ENCODE measurements at regions not wholly inside any gene's neighbourhood (a gene's known extent, or its start where the extent isn't known, plus 50 kb on each side); places are given as distances from the start of the nearest gene placed in this dataset.
"Not testable (repeated sequence)": the region's sequence is repeated elsewhere in the genome, so short reads cannot be mapped to it uniquely, and the experiment has no call there.

DNA sequence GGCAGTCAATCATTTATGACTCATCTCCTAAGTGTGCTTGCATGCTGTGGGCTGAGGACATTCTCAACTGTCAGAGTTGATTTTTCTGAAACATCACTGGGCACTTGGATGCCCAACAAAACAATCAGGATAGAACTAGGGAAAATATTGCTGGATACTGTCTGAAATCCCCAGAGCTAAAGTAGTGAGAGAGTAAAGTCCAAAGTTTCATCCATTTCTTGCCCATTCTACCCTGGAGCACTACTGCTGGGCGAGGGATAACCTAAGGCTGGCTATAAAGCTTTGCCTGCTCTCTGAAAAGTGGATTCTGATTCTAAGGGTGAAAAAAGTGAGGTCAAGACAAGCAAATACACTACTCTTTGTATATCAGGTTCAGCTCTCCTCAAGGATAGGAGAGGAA is 279.6 kb upstream of the EDA2R start:
- no peak for DNase-seq
- intact Hi-C loops (cut with DNase I) = no loop called here

DNA sequence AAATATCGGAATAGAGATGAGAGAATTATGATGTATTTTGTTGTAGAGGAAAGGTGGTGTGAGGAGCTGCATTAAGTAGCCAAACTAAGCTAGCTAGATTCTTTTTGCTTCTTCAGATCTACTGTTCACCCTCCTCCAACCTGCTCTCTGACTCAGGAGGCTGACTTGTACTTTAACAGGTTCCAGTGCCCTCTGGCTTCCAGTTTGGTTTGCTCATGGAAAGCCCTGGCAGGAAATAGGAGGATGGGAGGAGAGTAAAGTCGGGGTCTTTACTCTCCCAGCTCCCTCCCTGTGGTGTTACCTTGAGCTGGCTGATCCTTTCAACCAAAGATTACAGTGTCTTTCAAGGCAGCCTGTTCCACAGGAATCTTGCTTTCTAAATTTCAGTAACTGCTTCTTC is 277.0 kb upstream of the EDA2R start:
- no peak for DNase-seq
- intact Hi-C loops (cut with DNase I) = no loop called here

DNA sequence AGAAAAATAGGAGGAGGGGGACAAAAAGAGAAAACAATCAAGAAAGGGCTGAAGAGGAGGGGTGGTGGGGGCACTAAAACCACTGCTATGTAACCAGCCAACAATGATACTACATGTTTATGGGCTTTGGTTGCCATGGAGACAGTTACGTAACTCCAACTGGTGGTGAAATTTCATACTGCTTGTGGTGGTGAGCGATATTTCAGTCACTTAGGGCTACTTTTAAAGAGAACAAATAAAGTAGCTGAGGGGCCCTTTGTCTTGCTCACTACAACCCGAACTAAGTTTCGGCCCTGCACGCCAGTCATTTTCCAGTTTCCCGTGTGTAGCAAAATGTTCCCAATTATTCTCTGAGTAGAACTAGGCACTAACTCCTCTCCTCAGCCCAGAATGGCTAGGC is 275.2 kb upstream of the EDA2R start:
- intact Hi-C loops (cut with DNase I) = no loop called here
- no peak for DNase-seq

DNA sequence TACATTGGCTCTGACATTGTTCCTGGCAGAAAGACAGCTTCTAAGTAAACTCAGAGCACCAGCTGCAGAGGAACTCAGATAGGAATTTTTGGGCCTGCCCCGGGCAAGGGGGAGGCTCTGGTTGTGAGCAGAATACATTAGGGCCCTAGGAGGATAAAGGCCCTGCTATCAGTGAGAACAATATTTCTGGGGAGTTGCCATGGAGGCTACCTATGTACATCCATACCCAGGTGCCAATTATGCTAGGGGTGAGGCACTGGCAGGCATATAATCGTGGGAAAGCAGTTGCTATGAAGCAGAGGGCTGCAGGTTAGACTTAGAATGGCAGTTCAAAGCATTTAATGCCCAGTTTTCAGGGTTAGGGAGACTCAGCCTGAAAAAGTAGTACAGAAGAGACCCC is 273.5 kb upstream of the EDA2R start:
- DNase-seq = no peak

DNA sequence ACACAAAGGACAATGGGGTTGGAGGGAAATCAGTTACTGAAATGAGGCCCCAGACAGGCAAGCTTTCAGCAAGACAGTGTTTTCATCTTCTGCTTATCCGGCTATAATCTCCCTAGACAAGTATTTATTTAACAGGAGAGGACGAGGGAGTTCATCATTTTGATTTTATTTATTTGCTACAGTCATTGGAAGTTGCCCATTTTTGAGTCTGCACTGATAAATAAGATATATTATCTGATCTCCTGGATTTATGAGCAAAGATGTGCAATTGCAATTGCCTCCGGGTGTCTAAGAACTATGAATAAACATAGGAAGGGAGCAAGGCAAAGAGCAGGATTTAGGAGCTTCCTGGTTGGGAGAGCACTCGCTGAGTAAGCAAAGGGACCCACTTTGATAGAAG is 263.2 kb upstream of the EDA2R start:
- DNase-seq = no peak
- intact Hi-C loops (cut with DNase I) = no loop called here

More for the DNA sequence above, 273.5 kb upstream of the EDA2R start:
- intact Hi-C loops (cut with DNase I) = no loop called here

DNA sequence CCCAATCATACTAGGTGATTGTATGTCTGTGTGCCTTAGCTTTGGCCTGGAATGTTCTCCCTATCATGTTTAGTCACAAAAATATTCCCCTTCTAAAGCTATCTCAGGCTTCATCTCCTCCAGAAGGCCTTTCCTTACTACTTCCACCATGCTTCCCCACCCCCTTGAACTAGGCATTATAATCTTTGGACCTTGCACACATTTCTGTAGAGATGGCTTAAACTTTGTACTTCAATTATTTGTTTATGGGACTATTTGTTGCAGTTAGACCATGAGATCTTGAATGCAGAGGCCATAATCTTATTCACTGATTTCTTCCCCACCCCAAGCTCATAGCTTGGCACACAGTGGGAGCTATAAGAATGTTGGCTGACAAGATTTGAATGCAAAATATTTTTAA is 262.0 kb upstream of the EDA2R start:
- no peak for DNase-seq

DNA sequence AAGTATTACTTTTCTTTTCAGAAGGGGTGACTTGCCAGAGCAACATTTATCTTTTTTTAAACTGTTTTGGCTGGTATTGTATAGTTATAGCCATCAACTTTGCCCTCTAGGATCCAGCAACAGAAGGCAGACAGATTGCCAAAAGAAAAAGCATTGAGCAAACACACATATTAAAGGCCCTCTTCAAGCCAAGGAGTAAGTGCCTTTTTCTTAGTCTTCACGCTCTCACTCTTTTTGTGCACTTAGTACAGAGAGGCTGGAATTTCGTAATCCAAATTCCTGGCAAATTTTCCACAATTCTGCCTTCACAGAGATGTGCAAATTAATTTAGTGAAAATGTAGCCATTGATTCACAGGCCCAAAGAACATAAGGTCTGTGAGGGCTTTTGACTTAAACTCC is 253.1 kb upstream of the EDA2R start:
- no peak for DNase-seq

More for the DNA sequence above, 262.0 kb upstream of the EDA2R start:
- intact Hi-C loops (cut with DNase I) = no loop called here

DNA sequence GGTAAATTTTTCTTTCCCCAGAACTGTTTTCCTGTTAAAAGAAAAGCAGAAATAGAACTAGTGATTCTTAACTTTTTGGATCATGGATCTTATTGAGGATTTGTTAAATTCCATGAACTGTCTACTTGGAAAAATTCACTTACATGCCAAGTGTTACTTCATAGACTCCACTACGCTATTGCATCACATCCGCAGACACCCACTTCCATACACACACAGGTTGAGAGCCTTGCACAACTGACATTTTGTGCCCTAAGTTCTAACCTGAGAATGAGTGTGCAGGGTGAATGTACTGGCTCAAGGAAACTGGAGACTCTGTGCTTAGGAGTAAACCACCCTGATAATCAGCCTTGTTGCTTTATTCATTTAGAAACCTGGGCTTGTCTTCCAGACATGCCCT is 250.5 kb upstream of the EDA2R start:
- DNase-seq = no peak
- intact Hi-C loops (cut with DNase I) = no loop called here

More for the DNA sequence above, 253.1 kb upstream of the EDA2R start:
- intact Hi-C loops (cut with DNase I) = no loop called here

DNA sequence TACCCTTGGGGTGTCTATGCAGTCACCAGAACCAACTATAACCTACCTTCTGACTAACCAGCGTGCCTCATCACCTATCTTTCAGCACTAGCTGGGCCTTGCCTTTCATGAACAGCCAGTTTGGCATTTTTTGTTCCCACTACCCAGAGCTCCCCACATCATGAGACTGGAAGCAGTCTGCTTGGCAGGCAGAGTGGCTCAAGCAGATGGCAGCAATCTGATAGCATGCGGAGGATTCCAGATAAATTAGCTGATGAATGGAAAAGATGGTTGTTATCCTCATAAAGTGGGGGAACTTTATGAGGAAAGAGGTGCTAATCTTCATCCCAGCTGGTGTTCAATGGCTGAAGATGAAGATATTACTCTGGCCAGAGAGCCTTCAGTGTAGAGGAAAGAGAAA is 243.2 kb upstream of the EDA2R start:
- DNase-seq = no peak
- intact Hi-C loops (cut with DNase I) = no loop called here

DNA sequence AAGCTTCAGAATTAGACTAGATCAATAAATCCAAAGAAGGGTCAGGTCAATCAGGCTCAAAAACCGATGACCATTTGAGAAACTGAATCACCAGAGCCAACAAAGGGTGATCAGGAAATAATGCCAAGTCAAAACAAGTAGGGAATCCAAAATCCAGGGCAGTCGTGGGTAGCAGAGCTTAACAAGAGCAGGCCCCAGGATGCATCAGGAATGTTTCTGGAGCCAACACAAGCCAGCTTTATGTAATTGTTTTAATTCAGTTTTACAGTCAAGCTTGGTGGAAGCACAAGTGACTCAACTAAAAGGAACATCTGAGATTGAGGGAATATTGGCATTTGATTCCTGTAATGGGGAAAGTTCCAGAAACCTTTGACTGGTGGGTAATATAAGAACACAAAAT is 237.9 kb upstream of the EDA2R start:
- intact Hi-C loops (cut with DNase I) = no loop called here

DNA sequence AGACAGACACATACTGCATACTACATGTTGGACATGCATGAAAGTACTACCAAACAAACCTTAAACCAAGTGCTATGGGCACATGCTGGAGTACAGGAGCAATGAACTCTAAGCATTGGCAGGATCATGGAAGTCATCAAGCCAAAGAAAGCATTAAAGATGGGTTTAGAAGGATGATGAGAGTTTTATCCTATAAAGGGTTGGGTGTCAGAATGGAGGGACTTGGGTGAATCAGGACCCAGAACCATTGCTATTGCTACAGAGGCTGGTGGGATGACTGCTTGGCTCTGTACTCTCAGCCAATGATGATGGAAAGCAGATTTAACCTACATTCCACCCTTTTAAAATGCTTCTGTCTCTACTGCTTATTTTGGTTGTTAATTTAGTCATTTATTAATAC is 233.9 kb upstream of the EDA2R start:
- no peak for DNase-seq
- intact Hi-C loops (cut with DNase I) = no loop called here

More for the DNA sequence above, 237.9 kb upstream of the EDA2R start:
- DNase-seq = no peak

DNA sequence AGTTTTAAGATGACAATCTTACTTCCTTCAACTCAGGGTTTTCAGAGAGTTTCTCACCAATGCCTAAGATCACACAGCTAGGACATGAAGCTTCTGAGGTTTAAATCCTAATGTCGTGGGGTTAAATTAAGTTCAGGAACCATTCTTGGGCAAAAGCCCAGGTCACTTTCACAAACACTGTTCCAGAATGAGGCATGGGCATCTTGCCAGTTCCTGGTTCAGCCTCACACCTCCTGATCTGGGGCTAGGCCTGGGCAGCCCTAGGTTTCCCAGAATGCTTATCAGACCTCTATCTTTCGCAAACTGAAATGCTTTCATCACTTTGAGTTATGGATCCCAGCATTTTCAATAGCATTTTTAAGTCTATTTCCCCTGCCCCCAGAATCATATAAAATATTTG is 224.8 kb upstream of the EDA2R start:
- DNase-seq = no peak
- intact Hi-C loops (cut with DNase I) = no loop called here

DNA sequence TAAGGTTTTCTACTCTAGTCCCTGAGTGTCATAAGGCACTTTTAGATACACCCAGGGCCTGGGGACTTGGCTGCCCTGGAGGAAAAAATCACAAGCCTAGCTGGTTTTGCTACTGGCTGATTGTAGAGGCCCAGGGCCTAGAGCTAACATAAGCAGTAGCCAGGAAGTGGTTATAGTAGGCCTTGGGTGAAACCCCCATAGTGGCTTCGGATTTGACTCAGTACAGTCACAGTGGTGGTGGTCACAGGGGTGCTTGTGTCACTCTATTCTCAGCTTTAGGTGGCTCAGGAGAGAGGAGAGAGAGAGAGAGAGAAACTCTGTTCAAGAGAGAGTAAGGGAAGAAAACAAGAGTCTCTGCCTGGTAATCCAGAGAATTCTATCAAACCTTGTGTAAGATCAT is 194.5 kb upstream of the EDA2R start:
- DNase-seq = no peak
- intact Hi-C loops (cut with DNase I) = no loop called here

DNA sequence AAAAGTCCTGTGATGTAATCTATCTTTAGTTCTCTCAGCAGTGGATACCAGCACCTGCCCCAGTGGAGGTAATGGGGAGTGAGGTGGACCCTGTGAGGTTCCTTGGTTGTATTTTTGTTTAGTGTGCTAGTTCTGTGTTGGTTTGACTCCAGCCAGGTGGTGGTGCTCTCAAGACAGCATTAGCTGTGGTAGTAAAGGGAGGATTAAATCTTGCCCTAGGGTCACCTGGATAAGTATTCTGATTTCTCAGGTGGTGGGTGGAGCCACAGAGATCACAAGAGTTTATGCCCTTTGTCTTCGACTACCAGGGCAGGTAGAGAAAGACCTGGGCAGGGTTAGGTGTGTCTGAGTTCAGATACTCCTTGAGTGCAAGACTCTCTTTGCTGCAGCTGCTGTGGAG is 176.3 kb upstream of the EDA2R start:
- intact Hi-C loops (cut with DNase I) = no loop called here
- no peak for DNase-seq

DNA sequence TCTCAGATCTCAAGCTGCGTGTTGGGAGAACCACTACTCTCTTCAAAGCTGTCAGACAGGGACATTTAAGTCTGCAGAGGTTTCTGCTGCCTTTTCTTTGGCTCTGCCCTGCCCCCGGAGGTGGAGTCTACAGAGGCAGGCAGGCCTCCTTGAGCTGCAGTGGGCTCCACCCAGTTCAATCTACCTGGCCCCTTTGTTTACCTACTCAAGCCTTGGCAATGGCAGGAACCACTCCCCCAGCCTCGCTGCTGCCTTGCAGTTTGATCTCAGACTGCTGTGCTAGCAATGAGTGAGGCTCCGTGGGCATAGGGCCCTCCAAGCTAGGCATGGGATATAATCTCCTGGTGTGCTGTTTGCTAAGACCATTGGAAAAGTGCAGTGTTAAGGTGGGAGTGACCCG is 155.6 kb upstream of the EDA2R start:
- DNase-seq; intact Hi-C loops (cut with DNase I): not testable (repeated sequence)

DNA sequence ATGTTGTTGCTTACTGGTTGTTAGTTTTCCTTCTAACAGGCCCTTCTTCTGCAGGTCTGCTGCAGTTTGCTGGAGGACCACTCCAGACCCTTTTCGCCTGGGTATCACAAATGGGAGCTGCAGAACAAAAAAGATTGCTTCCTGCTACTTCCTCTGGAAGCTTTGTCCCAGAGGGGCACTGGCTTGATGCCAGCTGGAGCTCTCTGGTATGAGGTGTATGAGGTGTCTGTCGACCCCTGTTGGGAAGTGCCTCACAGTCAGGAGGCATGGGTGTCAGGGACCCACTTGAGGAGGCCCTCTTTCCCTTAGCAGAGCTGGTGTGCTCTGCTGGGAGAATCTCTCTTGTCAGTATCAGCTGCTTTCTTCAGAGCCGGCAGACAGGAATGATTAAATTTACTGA is 127.4 kb upstream of the EDA2R start:
- intact Hi-C loops (cut with DNase I) = no loop called here
- DNase-seq = no peak

DNA sequence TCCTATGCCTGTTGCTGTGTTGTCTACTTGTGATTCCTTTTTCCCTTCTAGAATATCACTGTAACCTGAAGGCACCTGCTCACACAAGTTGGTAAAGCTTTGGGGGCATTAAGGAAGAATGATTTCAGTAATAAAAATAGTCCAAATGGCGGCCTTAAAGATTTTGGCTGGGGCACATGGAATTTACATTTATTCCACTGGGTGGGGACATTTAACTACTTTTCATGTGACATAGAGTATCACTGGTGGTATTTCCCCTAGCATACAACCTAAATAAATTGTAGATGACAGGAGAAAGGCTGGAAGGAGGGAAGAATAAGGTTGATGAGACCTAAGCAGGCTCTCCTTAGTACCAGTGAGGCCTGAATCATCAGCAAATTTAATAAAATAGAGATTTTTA is 121.8 kb upstream of the EDA2R start:
- no peak for DNase-seq
- intact Hi-C loops (cut with DNase I) = no loop called here

DNA sequence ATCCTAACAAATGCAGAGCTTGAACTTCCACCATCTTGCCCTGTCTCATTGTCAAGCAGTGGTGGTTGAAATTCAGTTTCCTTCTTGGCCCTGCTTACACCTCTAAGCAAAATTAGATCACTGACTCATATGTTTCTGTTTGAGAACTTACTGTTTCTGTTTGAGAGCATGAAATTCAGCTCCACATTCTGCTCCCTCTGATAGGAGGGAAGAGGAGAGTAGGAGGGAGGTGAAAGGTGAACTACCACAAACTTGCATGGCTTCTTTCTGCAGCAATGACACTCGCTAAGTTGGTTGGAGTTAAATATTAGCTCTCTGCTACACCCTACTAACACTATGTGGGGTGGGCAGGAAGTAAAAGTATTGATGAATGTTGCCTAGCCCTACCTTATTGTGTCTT is 117.8 kb upstream of the EDA2R start:
- DNase-seq = no peak
- intact Hi-C loops (cut with DNase I) = no loop called here

DNA sequence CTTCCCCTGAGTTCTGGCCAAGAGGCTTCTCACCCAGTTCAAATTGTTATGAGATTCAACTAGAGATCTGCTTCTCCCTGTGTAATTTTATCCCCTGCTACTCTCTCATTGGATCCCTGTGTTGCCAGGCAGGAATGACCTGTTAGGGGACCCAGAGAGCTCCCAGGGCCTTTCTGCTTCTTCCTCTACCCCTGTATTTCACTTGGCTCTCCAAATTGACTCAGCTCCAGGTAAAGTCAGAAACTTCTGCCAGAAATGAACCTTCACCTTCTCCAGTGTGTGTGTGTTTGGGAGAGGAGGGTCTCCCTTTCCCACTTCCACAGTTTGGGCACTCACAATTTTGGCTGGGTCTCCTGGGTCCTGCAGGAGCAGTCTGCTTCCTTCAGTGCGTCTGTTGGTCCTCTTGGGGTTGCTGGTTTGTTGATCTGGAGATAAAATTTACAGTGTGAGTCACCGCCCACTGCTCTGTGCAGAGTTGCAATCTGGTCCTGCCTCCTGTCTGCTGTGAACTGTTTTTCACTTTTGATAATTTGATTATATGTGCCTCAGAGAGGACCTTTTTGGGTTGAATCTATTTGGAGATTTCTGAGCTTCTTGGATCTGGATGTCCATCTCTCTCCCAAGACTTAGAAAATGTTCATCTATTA is 112.4 kb upstream of the EDA2R start:
- no peak for DNase-seq
- intact Hi-C loops (cut with DNase I) = no loop called here

DNA sequence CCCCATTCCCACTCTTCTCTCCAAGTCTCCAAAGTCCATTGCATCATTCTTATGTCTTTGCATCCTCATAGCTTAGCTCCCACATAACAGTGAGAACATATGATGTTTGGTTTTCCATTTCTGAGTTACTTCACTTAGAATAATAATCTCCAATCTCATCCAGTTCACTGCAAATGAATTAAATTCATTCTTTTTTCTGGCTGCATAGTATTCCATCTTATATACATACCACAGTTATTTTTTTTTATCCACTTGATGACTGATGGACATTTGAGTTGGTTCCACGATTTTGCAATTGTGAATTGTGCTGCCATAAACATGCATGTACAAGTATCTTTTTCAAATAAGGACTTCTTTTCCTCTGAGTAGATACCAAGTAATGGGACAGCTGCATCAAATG is 105.6 kb upstream of the EDA2R start:
- intact Hi-C loops (cut with DNase I); DNase-seq: not testable (repeated sequence)

DNA sequence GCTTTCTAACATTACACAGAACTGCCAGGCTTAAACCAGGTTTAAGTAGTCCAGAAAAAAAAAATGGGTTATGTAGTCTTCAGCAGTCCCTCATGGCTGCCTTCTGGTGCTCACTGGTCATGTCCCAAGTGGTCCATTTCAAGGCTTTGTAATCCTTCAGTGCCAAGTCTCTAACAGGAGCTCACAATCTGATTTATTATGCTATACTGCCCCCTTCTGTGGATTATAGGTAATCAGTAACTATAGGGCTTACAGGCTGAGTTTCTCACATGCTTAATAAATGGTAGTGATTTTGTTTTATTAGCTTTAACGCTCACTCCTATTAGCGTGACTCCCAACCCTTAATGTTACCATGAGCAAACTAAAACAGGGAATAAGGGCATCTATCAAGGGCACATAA is 92.5 kb upstream of the EDA2R start:
- peak in 1 of 42 donors; percentile 20 for DNase-seq

DNA sequence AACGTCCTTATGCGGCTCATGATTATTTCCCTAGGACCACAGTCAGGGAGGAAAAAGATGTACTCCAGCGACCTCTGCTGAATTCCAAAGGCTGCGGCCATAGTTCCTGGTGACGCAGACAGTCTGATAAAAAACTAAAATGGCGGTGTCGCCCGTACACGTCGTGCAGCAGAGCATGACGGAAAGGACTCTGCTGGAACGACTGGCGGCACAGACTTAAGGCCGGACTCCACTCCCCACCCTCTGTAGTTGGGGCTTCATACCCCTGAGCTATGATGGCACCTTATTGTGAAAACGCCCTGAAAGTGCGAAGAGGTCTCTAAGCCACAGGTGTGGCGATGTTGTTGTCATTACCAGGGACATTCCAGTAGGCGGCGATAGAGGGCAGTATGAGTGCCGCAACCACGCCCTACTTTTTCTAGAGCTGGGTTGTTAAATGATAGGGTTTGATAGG is 90.0 kb upstream of the EDA2R start:
- intact Hi-C loops (cut with DNase I) = no loop called here
- peak; percentile 7 to 78 (median 53) for DNase-seq

More for the DNA sequence above, 92.5 kb upstream of the EDA2R start:
- intact Hi-C loops (cut with DNase I) = loop anchor here (10.0 kb wide), 1 partner anchor 697 kb away; no protein-coding TSS in a partner anchor
